GM10266 (cell line): ENCODE measurements at regions not wholly inside any gene's neighbourhood (a gene's known extent, or its start where the extent isn't known, plus 50 kb on each side); places are given as distances from the start of the nearest gene placed in this dataset.

Source experiments
- DNase-seq: peaks from one replicate; pipeline ENCODE4 v3.0.0; 2012; ENCODE audit errors: extremely low spot score
- CTCF ChIP-seq: IDR thresholded peaks from 2 replicates; pipeline ENCODE4 v1.5.1; 2012; ENCODE audit warnings: mild to moderate bottlenecking, low read depth; ENCODE audit not compliant: control insufficient read depth, insufficient read depth; ENCODE audit errors: missing control alignments

GRCh38 chr2:40531359-40531758 lies 79.5 kb upstream of the SLC8A1 start:
- TF ChIP-seq CTCF, result no peak

GRCh38 chr2:40534528-40534927 lies 82.6 kb upstream of the SLC8A1 start:
- no peak for DNase-seq
- no peak for TF ChIP-seq CTCF

More at GRCh38 chr2:40531359-40531758, 79.5 kb upstream of the SLC8A1 start:
- no peak for DNase-seq

- TF ChIP-seq CTCF, result no peak
- DNase-seq, result no peak
Observed at GRCh38 chr2:40535972-40536371, 84.1 kb upstream of the SLC8A1 start.

GRCh38 chr2:40540026-40540425 lies 88.1 kb upstream of the SLC8A1 start:
- TF ChIP-seq CTCF, result no peak

GRCh38 chr2:40543381-40543780 lies 91.5 kb upstream of the SLC8A1 start:
- DNase-seq, result no peak
- no peak for TF ChIP-seq CTCF

More at GRCh38 chr2:40540026-40540425, 88.1 kb upstream of the SLC8A1 start:
- no peak for DNase-seq

- TF ChIP-seq CTCF, result no peak
Observed at GRCh38 chr2:40544072-40544471, 92.2 kb upstream of the SLC8A1 start.

GRCh38 chr2:40545645-40546044 lies 93.8 kb upstream of the SLC8A1 start:
- no peak for TF ChIP-seq CTCF
- DNase-seq, result no peak

More at GRCh38 chr2:40544072-40544471, 92.2 kb upstream of the SLC8A1 start:
- no peak for DNase-seq
